ENCODE measurements at regions not wholly inside any gene's neighbourhood (a gene's known extent, or its start where the extent isn't known, plus 50 kb on each side); places are given as distances from the start of the nearest gene placed in this dataset.

DNA sequence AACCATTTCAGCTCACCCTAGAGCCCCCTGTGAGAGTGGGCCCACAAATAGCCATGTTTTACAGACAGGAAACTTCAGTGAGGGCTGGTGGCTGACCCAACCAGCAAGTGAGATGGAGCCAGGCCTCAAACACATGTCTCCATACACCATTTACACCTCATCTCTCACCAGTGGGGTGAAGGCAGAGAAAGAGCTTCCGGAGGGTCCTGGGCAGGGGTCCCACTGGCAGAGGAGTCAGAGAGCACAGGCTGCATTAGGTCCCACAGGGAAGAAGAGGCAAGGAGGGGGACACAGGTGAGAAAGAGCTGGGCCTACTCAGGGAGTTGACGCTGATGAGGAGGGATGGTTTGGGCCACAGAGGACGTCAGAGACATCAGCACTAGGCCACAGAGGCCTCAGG, 172.6 kb downstream of the VEGFA start:
- TF ChIP-seq POLR2A (IDR thresholded peaks at IDR 0.05): no peak
- TF ChIP-seq, protein P1, sequence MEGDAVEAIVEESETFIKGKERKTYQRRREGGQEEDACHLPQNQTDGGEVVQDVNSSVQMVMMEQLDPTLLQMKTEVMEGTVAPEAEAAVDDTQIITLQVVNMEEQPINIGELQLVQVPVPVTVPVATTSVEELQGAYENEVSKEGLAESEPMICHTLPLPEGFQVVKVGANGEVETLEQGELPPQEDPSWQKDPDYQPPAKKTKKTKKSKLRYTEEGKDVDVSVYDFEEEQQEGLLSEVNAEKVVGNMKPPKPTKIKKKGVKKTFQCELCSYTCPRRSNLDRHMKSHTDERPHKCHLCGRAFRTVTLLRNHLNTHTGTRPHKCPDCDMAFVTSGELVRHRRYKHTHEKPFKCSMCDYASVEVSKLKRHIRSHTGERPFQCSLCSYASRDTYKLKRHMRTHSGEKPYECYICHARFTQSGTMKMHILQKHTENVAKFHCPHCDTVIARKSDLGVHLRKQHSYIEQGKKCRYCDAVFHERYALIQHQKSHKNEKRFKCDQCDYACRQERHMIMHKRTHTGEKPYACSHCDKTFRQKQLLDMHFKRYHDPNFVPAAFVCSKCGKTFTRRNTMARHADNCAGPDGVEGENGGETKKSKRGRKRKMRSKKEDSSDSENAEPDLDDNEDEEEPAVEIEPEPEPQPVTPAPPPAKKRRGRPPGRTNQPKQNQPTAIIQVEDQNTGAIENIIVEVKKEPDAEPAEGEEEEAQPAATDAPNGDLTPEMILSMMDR (IDR thresholded peaks at IDR 0.05): no peak
